GM12878 (cell line): ENCODE measurements at regions not wholly inside any gene's neighbourhood (a gene's known extent, or its start where the extent isn't known, plus 50 kb on each side); places are given as distances from the start of the nearest gene placed in this dataset.

Source experiments
- ATAC-seq: fragments of 200-7000 bp; cut with Tn5 transposase; 3 replicates; pipeline ENCODE4 v1.9.1; 2020; ENCODE audit warnings: mild to moderate bottlenecking, moderate library complexity
- BruUV-seq: library from RNA; stranded (reverse); fragments of 400-500 nt; replicated peaks from 2 replicates; lab custom pipeline; 2021; lab: Mats Ljungman, UMichigan
- CTCF ChIA-PET: fragments of 300-600 bp; sonication (Branson Sonifier 250); formaldehyde crosslinking; extraction: SDS; loops from one replicate; lab custom pipeline; 2021; ENCODE audit warnings: inconsistent platforms; lab: Yijun Ruan, JAX
- POLR2A ChIA-PET: fragments of 350-600 bp; formaldehyde crosslinking; extraction: SDS; loops from one replicate; lab custom pipeline; 2021; ENCODE audit warnings: inconsistent platforms; lab: Charles Lee
- RAD21 ChIA-PET: fragments of 300-600 bp; sonication (Branson Sonifier 250); formaldehyde crosslinking; loops from one replicate; lab custom pipeline; 2023; ENCODE audit warnings: antibody characterized with exemption; ENCODE audit not compliant: unreplicated experiment; lab: Charles Lee
- SMC1A ChIA-PET: fragments of 300-600 bp; sonication (Branson Sonifier 250); formaldehyde crosslinking; loops from one replicate; lab custom pipeline; 2023; ENCODE audit not compliant: unreplicated experiment, uncharacterized antibody; lab: Charles Lee
- DNase-seq: peaks from one replicate; pipeline ENCODE4 v3.0.0-alpha.2; 2011; ENCODE audit warnings: low read depth, low spot score
- FAIRE-seq: peaks from 3 replicates; lab custom pipeline; 2011; peaks lifted over from hg19 to GRCh38; lab: Jason Lieb, UNC
- H2AFZ ChIP-seq: 2 replicates; pipeline ENCODE4 v1.6.0; 2011; ENCODE audit warnings: low read depth, low read length, control low read depth; ENCODE audit not compliant: control insufficient read depth
- H3K27ac ChIP-seq: 2 replicates; pipeline ENCODE4 v1.5.1; 2011; ENCODE audit warnings: control low read depth; ENCODE audit not compliant: control insufficient read depth, insufficient read depth
- H3K27me3 ChIP-seq, 2 experiments: replicated peaks in 1 of 2; 2 replicates each; pipeline versions ENCODE4 v1.6.0 to v1.6.1; 2011; ENCODE audit warnings: low read length in 1 of 2; ENCODE audit not compliant: control insufficient read depth in 2 of 2, insufficient read depth in 2 of 2
- H3K36me3 ChIP-seq, 2 experiments: 2 replicates each; pipeline ENCODE4 v1.5.1; 2011; ENCODE audit warnings: low read length in 1 of 2; ENCODE audit not compliant: control insufficient read depth in 2 of 2, insufficient read depth in 2 of 2
- H3K4me1 ChIP-seq: 2 replicates; pipeline ENCODE4 v1.6.1; 2011; ENCODE audit warnings: mild to moderate bottlenecking, low read length, moderate library complexity, mixed read lengths; ENCODE audit not compliant: control insufficient read depth, insufficient read depth
- H3K4me2 ChIP-seq: 2 replicates; pipeline ENCODE4 v1.6.0; 2011; ENCODE audit warnings: control low read depth; ENCODE audit not compliant: control insufficient read depth, insufficient read depth
- H3K4me3 ChIP-seq: fragments of 200-600 bp; sonication (generic); 2 replicates; pipeline ENCODE4 v1.5.1; 2016
- H3K79me2 ChIP-seq: 2 replicates; pipeline ENCODE4 v1.6.0; 2011; ENCODE audit warnings: low read length; ENCODE audit not compliant: control insufficient read depth, insufficient read depth
- H3K9ac ChIP-seq: 2 replicates; pipeline ENCODE4 v1.8.0; 2011; ENCODE audit warnings: low read length, control low read depth, mixed read lengths; ENCODE audit not compliant: control insufficient read depth, insufficient read depth
- H3K9me3 ChIP-seq: replicated peaks from 3 replicates; pipeline ENCODE4 v1.5.1; 2011; ENCODE audit warnings: mild to moderate bottlenecking, low read length; ENCODE audit not compliant: control insufficient read depth, insufficient read depth
- H4K20me1 ChIP-seq: 2 replicates; pipeline ENCODE4 v1.6.0; 2011; ENCODE audit not compliant: control insufficient read depth, insufficient read depth
- ATF2 ChIP-seq: IDR thresholded peaks from 2 replicates; pipeline ENCODE4 v1.6.1; 2012; ENCODE audit warnings: low read length, inconsistent platforms
- BHLHE40 ChIP-seq, 2 experiments: fragments of 450-650 bp in 1 of 2; IDR thresholded peaks; 2 replicates each; pipeline ENCODE4 v1.6.1; 2011 to 2017; ENCODE audit warnings: low read depth in 2 of 2, borderline replicate concordance in 1 of 2, improper control_type of control experiment in 1 of 2, low read length in 1 of 2, mild to moderate bottlenecking in 1 of 2
- CHD4 ChIP-seq: fragments of 200-600 bp; sonication (generic); IDR thresholded peaks from 2 replicates; pipeline ENCODE4 v1.6.1; 2016; ENCODE audit warnings: mild to moderate bottlenecking
- FOS ChIP-seq: IDR thresholded peaks from 3 replicates; pipeline ENCODE4 v1.6.1; 2011; ENCODE audit warnings: borderline replicate concordance; ENCODE audit not compliant: insufficient read length; ENCODE audit errors: extremely low read depth
- HDGF ChIP-seq: fragments of 450-650 bp; IDR thresholded peaks from 2 replicates; pipeline ENCODE4 v1.6.1; 2016; ENCODE audit warnings: antibody characterized with exemption
- IKZF1 ChIP-seq: fragments of 450-650 bp; conservative IDR thresholded peaks from 2 replicates; pipeline ENCODE4 v1.6.1; 2017; ENCODE audit warnings: antibody characterized with exemption, mild to moderate bottlenecking
- MLLT1 ChIP-seq: fragments of 450-650 bp; IDR thresholded peaks from 2 replicates; pipeline ENCODE4 v1.6.1; 2016; ENCODE audit warnings: mild to moderate bottlenecking
- PBX3 ChIP-seq: IDR thresholded peaks from 2 replicates; pipeline ENCODE4 v1.6.1; 2011; ENCODE audit warnings: mild to moderate bottlenecking, low read depth, low read length, moderate library complexity; ENCODE audit not compliant: insufficient replicate concordance
- PML ChIP-seq: IDR thresholded peaks from 2 replicates; pipeline ENCODE4 v1.6.1; 2012; ENCODE audit warnings: low read length, inconsistent platforms
- POU2F2 ChIP-seq: IDR thresholded peaks from 3 replicates; pipeline ENCODE4 v1.6.1; 2011; ENCODE audit warnings: low read depth, mild to moderate bottlenecking, low read length, borderline replicate concordance
- SREBF1 ChIP-seq: IDR thresholded peaks from 2 replicates; pipeline ENCODE4 v1.6.1; 2012; ENCODE audit warnings: mild to moderate bottlenecking, low read length
- TARDBP ChIP-seq: IDR thresholded peaks from 2 replicates; pipeline ENCODE4 v1.6.1; 2016; ENCODE audit warnings: borderline replicate concordance
- ZBED1 ChIP-seq: IDR thresholded peaks from 2 replicates; pipeline ENCODE4 v1.6.1; 2016; ENCODE audit warnings: borderline replicate concordance
- ZNF274 ChIP-seq: IDR thresholded peaks from one replicate; pipeline ENCODE4 v1.8.0; 2011; ENCODE audit not compliant: insufficient read length, insufficient read depth
- WGBS: methylation state at CpG from one replicate; pipeline ENCODE4 v1.1.6; 2016; ENCODE audit warnings: low lambda C conversion rate; ENCODE audit not compliant: insufficient replicate concordance, insufficient coverage; ENCODE audit errors: missing lambda C conversion rate; 5-methylcytosine and 5-hydroxymethylcytosine counted together
- in situ Hi-C: fragments of 300-500 bp; cut with MboI; formaldehyde crosslinking; loops from 9 replicates; pipeline ENCODE4 v1.14.3; 2018; ENCODE audit warnings: mixed read lengths
- intact Hi-C: fragments of 100-400 bp; cut with micrococcal nuclease; formaldehyde crosslinking; loops from one replicate; pipeline ENCODE4 v1.14.2; 2022; ENCODE audit not compliant: unreplicated experiment
- TF ChIP-seq, protein P1 (sequence below): IDR thresholded peaks from 2 replicates; pipeline ENCODE4 v1.6.1; 2012; ENCODE audit warnings: low read depth, low read length, improper control_type of control experiment
- TF ChIP-seq, protein P2 (sequence below): IDR thresholded peaks from 2 replicates; pipeline ENCODE4 v1.6.1; 2012; ENCODE audit warnings: mild to moderate bottlenecking, low read depth, low read length

- TF ChIP-seq MLLT1 (no peak), ATF2 (no peak), PBX3 (no peak)
- TF ChIP-seq, protein P1, sequence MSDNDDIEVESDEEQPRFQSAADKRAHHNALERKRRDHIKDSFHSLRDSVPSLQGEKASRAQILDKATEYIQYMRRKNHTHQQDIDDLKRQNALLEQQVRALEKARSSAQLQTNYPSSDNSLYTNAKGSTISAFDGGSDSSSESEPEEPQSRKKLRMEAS, result no peak
Measured at GRCh38 chr15:38868326-38869114, 303.9 kb upstream of the RASGRP1 start (continued).

GRCh38 chr15:38871638-38872037 is 307.0 kb upstream of the RASGRP1 start:
- intact Hi-C loops, result no loop called here
- Histone ChIP-seq H3K36me3 (no peaks in the 10 kb centered on the region), H4K20me1 (no peaks in the 10 kb centered on the region), H3K9me3 (no peaks in the 10 kb centered on the region), H3K27ac (no peak overlapping the region), H3K27me3 (no peaks in the 10 kb centered on the region), H3K79me2 (no peaks in the 10 kb centered on the region), H2AFZ (no peak overlapping the region), H3K9ac (no peak overlapping the region), H3K4me1 (no peaks in the 10 kb centered on the region), H3K4me3 (no peak overlapping the region), H3K4me2 (no peak overlapping the region)
- FAIRE-seq (no peak), ATAC-seq (no peak), DNase-seq (no peak)
- WGBS, result 18% methylated on average over 3 of the region's 3 CpGs
- ChIA-PET POLR2A (no interaction called here), CTCF (no interaction called here), SMC1A (interaction anchor here (1.5 kb wide), 1 partner anchor 10 kb away, joined by 4 read pairs; no protein-coding TSS in a partner anchor), RAD21 (no interaction called here)
- in situ Hi-C loops, result no loop called here
- BruUV-seq, result no TSS peak
- TF ChIP-seq BHLHE40 (IDR thresholded peaks at IDR 0.05; ENCODE audit: borderline replicate concordance in 1 of 2, low read depth in 2 of 2, low read length in 1 of 2), result no peak
- TF ChIP-seq ZBED1, result no peak
- TF ChIP-seq, protein P2, sequence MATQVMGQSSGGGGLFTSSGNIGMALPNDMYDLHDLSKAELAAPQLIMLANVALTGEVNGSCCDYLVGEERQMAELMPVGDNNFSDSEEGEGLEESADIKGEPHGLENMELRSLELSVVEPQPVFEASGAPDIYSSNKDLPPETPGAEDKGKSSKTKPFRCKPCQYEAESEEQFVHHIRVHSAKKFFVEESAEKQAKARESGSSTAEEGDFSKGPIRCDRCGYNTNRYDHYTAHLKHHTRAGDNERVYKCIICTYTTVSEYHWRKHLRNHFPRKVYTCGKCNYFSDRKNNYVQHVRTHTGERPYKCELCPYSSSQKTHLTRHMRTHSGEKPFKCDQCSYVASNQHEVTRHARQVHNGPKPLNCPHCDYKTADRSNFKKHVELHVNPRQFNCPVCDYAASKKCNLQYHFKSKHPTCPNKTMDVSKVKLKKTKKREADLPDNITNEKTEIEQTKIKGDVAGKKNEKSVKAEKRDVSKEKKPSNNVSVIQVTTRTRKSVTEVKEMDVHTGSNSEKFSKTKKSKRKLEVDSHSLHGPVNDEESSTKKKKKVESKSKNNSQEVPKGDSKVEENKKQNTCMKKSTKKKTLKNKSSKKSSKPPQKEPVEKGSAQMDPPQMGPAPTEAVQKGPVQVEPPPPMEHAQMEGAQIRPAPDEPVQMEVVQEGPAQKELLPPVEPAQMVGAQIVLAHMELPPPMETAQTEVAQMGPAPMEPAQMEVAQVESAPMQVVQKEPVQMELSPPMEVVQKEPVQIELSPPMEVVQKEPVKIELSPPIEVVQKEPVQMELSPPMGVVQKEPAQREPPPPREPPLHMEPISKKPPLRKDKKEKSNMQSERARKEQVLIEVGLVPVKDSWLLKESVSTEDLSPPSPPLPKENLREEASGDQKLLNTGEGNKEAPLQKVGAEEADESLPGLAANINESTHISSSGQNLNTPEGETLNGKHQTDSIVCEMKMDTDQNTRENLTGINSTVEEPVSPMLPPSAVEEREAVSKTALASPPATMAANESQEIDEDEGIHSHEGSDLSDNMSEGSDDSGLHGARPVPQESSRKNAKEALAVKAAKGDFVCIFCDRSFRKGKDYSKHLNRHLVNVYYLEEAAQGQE, result no peak
- TF ChIP-seq SREBF1, result no peak
- TF ChIP-seq POU2F2, result no peak
- no peak for TF ChIP-seq TARDBP
- TF ChIP-seq IKZF1, result no peak
- TF ChIP-seq HDGF, result no peak
- no peak for TF ChIP-seq FOS
- TF ChIP-seq ZNF274, result no peak
- TF ChIP-seq CHD4, result no peak
- no peak for TF ChIP-seq PML
